ENCODE measurements at regions not wholly inside any gene's neighbourhood (a gene's known extent, or its start where the extent isn't known, plus 50 kb on each side); places are given as distances from the start of the nearest gene placed in this dataset.

DNA sequence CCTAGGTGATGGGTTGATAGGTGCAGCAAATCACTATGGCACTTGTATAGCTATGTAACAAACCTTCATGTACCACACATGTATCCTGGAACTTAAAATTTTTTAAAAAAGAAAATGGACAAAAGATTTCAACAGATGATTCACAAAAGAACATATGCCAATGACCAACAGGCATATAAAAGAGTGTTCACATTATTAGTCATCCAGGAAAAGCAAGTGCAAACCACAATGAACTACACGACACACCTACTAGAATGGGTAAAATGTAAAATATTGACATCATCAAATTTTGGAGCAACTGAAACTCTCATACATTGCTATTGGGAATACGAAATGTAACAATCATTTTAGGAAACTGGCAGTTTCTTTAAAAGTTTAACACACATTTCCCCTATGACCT is 109.9 kb downstream of the YIPF5 start:
- Histone ChIP-seq H3K9me3 (ENCODE audit: low read length) (no peaks in the 10 kb centered on the region), H3K79me2 (replicated peaks; ENCODE audit: insufficient read depth, low read length) (no peaks in the 10 kb centered on the region), H4K20me1 (ENCODE audit: insufficient read depth) (no peaks in the 10 kb centered on the region), H2AFZ (ENCODE audit: low read depth, low read length) (no peak overlapping the region), H3K27ac (ENCODE audit: low read length) (no peak overlapping the region), H3F3A (ENCODE audit: insufficient read depth, low read length, poor library complexity, severe bottlenecking) (no peaks in the 10 kb centered on the region), H3K27me3 (ENCODE audit: insufficient read depth, low read depth, low read length) (no peaks in the 10 kb centered on the region), H3K9ac (ENCODE audit: low read length) (no peak overlapping the region), H3K36me3 (ENCODE audit: insufficient read depth, low read length) (no peaks in the 10 kb centered on the region), H3K4me3 (ENCODE audit: low read length) (no peak overlapping the region), H3K4me2 (ENCODE audit: low read length) (no peak overlapping the region), H3K9me2 (ENCODE audit: insufficient read depth, low read length) (no peaks in the 10 kb centered on the region)
- TF ChIP-seq REST (IDR thresholded peaks at IDR 0.05; ENCODE audit: borderline replicate concordance) (no peak), SMC3 (conservative IDR thresholded peaks at IDR 0.05; ENCODE audit: poor library complexity) (no peak), TAF1 (IDR thresholded peaks at IDR 0.05; ENCODE audit: low read depth) (no peak), CTCF (IDR thresholded peaks at IDR 0.05; ENCODE audit: poor library complexity, severe bottlenecking) (no peak), EZH2 (IDR thresholded peaks at IDR 0.05; ENCODE audit: borderline replicate concordance, insufficient read depth, low read length, poor library complexity, severe bottlenecking) (no peak), RAD21 (conservative IDR thresholded peaks at IDR 0.05) (no peak), MXI1 (conservative IDR thresholded peaks at IDR 0.05; ENCODE audit: poor library complexity, severe bottlenecking) (no peak), EP300 (conservative IDR thresholded peaks at IDR 0.05; ENCODE audit: poor library complexity, severe bottlenecking) (no peak), POLR2AphosphoS5 (IDR thresholded peaks at IDR 0.05) (no peak)

DNA sequence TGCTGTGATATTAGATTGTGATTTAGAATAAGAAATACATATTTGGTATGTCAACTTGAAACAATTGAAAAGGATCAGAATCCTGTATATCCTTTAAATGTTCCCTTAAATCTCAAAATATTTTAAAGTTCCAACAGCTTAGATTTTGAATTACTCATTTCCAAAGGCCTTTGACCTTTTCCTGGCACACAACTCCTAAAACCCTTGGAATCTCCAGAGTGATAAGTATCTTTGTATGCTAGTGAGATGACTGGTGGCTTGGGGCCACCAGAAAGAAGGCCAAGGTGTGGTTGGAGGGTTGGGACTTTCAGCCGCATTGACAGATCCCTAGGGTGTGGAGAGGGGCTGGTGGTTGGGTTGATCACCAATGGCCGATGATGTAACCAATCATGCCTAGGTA is 104.7 kb downstream of the YIPF5 start:
- H3K9me2 ChIP-seq (ENCODE audit: insufficient read depth, low read length): no peaks in the 10 kb centered on the region

More for the DNA sequence above, 104.7 kb downstream of the YIPF5 start:
- TF ChIP-seq RAD21 (conservative IDR thresholded peaks at IDR 0.05) (no peak), REST (IDR thresholded peaks at IDR 0.05; ENCODE audit: borderline replicate concordance) (no peak), TAF1 (IDR thresholded peaks at IDR 0.05; ENCODE audit: low read depth) (no peak), EZH2 (IDR thresholded peaks at IDR 0.05; ENCODE audit: borderline replicate concordance, insufficient read depth, low read length, poor library complexity, severe bottlenecking) (no peak), MXI1 (conservative IDR thresholded peaks at IDR 0.05; ENCODE audit: poor library complexity, severe bottlenecking) (no peak), CTCF (IDR thresholded peaks at IDR 0.05; ENCODE audit: poor library complexity, severe bottlenecking) (no peak), SMC3 (conservative IDR thresholded peaks at IDR 0.05; ENCODE audit: poor library complexity) (no peak), EP300 (conservative IDR thresholded peaks at IDR 0.05; ENCODE audit: poor library complexity, severe bottlenecking) (no peak), POLR2AphosphoS5 (IDR thresholded peaks at IDR 0.05) (no peak)
- Histone ChIP-seq H3K27me3 (ENCODE audit: insufficient read depth, low read depth, low read length) (no peaks in the 10 kb centered on the region), H3K79me2 (replicated peaks; ENCODE audit: insufficient read depth, low read length) (no peaks in the 10 kb centered on the region), H4K20me1 (ENCODE audit: insufficient read depth) (no peaks in the 10 kb centered on the region), H3K9me3 (ENCODE audit: low read length) (no peaks in the 10 kb centered on the region), H3K27ac (ENCODE audit: low read length) (no peak overlapping the region), H3K4me3 (ENCODE audit: low read length) (no peak overlapping the region), H3K9ac (ENCODE audit: low read length) (no peak overlapping the region), H3F3A (ENCODE audit: insufficient read depth, low read length, poor library complexity, severe bottlenecking) (no peaks in the 10 kb centered on the region), H3K4me2 (ENCODE audit: low read length) (no peak overlapping the region), H3K36me3 (ENCODE audit: insufficient read depth, low read length) (no peaks in the 10 kb centered on the region), H2AFZ (ENCODE audit: low read depth, low read length) (no peak overlapping the region)

Measured in neural cell (in vitro differentiated cells).